ENCODE measurements at regions not wholly inside any gene's neighbourhood (a gene's known extent, or its start where the extent isn't known, plus 50 kb on each side); places are given as distances from the start of the nearest gene placed in this dataset.

- H3K4me1 ChIP-seq (ENCODE audit: low read length) = no peaks in the 10 kb centered on the region
- no peaks in the 10 kb centered on the region for H3K36me3 ChIP-seq (replicated peaks; ENCODE audit: low read depth, low read length)
- H3K9me3 ChIP-seq (ENCODE audit: insufficient read depth, low read length) = no peaks in the 10 kb centered on the region
- H3K4me2 ChIP-seq (ENCODE audit: low read length) = no peak overlapping the region
- H2AFZ ChIP-seq (ENCODE audit: low read depth, low read length) = no peak overlapping the region
- no peaks in the 10 kb centered on the region for H3K27me3 ChIP-seq (ENCODE audit: low read depth, low read length)
- no peak for TF ChIP-seq CTCF (IDR thresholded peaks at IDR 0.05; ENCODE audit: low read depth, low read length)
- TF ChIP-seq EZH2phosphoT487 (IDR thresholded peaks at IDR 0.05; ENCODE audit: low read depth) = no peak
- no peaks in the 10 kb centered on the region for H3K79me2 ChIP-seq (ENCODE audit: low read length)
- H3K4me3 ChIP-seq (ENCODE audit: low read length) = no peak overlapping the region
- H3K9ac ChIP-seq (ENCODE audit: low read length) = no peak overlapping the region
- no peak overlapping the region for H3K27ac ChIP-seq (ENCODE audit: low read length)
- no peaks in the 10 kb centered on the region for H4K20me1 ChIP-seq (ENCODE audit: insufficient read depth, low read length)
Observed at GRCh38 chr15:94917068-94917467, 685.7 kb downstream of the MCTP2 start.

- no peaks in the 10 kb centered on the region for H3K36me3 ChIP-seq (replicated peaks; ENCODE audit: low read depth, low read length)
- H3K27ac ChIP-seq (ENCODE audit: low read length) = no peak overlapping the region
- H2AFZ ChIP-seq (ENCODE audit: low read depth, low read length) = no peak overlapping the region
- no peaks in the 10 kb centered on the region for H3K9me3 ChIP-seq (ENCODE audit: insufficient read depth, low read length)
- TF ChIP-seq EZH2phosphoT487 (IDR thresholded peaks at IDR 0.05; ENCODE audit: low read depth) = no peak
- no peak for TF ChIP-seq CTCF (IDR thresholded peaks at IDR 0.05; ENCODE audit: low read depth, low read length)
- no peak overlapping the region for H3K9ac ChIP-seq (ENCODE audit: low read length)
- H3K4me3 ChIP-seq (ENCODE audit: low read length) = no peak overlapping the region
- no peaks in the 10 kb centered on the region for H3K79me2 ChIP-seq (ENCODE audit: low read length)
- H3K4me2 ChIP-seq (ENCODE audit: low read length) = no peak overlapping the region
- no peaks in the 10 kb centered on the region for H3K4me1 ChIP-seq (ENCODE audit: low read length)
- no peaks in the 10 kb centered on the region for H4K20me1 ChIP-seq (ENCODE audit: insufficient read depth, low read length)
- H3K27me3 ChIP-seq (ENCODE audit: low read depth, low read length) = no peaks in the 10 kb centered on the region
Observed at GRCh38 chr15:94921936-94922335, 690.6 kb downstream of the MCTP2 start.

GRCh38 chr15:94924057-94924456 is 692.7 kb downstream of the MCTP2 start:
- Histone ChIP-seq H3K79me2 (ENCODE audit: low read length) (no peaks in the 10 kb centered on the region), H4K20me1 (ENCODE audit: insufficient read depth, low read length) (no peaks in the 10 kb centered on the region), H3K4me2 (ENCODE audit: low read length) (no peak overlapping the region), H3K27me3 (ENCODE audit: low read depth, low read length) (no peaks in the 10 kb centered on the region), H2AFZ (ENCODE audit: low read depth, low read length) (no peak overlapping the region), H3K4me1 (ENCODE audit: low read length) (no peaks in the 10 kb centered on the region), H3K36me3 (replicated peaks; ENCODE audit: low read depth, low read length) (no peaks in the 10 kb centered on the region), H3K9me3 (ENCODE audit: insufficient read depth, low read length) (no peaks in the 10 kb centered on the region), H3K27ac (ENCODE audit: low read length) (no peak overlapping the region), H3K9ac (ENCODE audit: low read length) (no peak overlapping the region), H3K4me3 (ENCODE audit: low read length) (no peak overlapping the region)
- TF ChIP-seq CTCF (IDR thresholded peaks at IDR 0.05; ENCODE audit: low read depth, low read length) (no peak), EZH2phosphoT487 (IDR thresholded peaks at IDR 0.05; ENCODE audit: low read depth) (no peak)

- H3K4me3 ChIP-seq (ENCODE audit: low read length) = no peak overlapping the region
- H3K9me3 ChIP-seq (ENCODE audit: insufficient read depth, low read length) = no peaks in the 10 kb centered on the region
- no peak overlapping the region for H2AFZ ChIP-seq (ENCODE audit: low read depth, low read length)
- H3K9ac ChIP-seq (ENCODE audit: low read length) = no peak overlapping the region
- no peak overlapping the region for H3K4me2 ChIP-seq (ENCODE audit: low read length)
- no peak for TF ChIP-seq EZH2phosphoT487 (IDR thresholded peaks at IDR 0.05; ENCODE audit: low read depth)
- no peak for TF ChIP-seq CTCF (IDR thresholded peaks at IDR 0.05; ENCODE audit: low read depth, low read length)
- H3K27ac ChIP-seq (ENCODE audit: low read length) = no peak overlapping the region
- no peaks in the 10 kb centered on the region for H4K20me1 ChIP-seq (ENCODE audit: insufficient read depth, low read length)
- no peaks in the 10 kb centered on the region for H3K27me3 ChIP-seq (ENCODE audit: low read depth, low read length)
- H3K79me2 ChIP-seq (ENCODE audit: low read length) = no peaks in the 10 kb centered on the region
- H3K4me1 ChIP-seq (ENCODE audit: low read length) = no peaks in the 10 kb centered on the region
- H3K36me3 ChIP-seq (replicated peaks; ENCODE audit: low read depth, low read length) = no peaks in the 10 kb centered on the region
Observed at GRCh38 chr15:94924971-94925598, 693.7 kb downstream of the MCTP2 start.

Measured in OCI-LY3 (cell line).